H9 (cell line): ENCODE measurements at regions not wholly inside any gene's neighbourhood (a gene's known extent, or its start where the extent isn't known, plus 50 kb on each side); places are given as distances from the start of the nearest gene placed in this dataset.

ENCODE experiments used
- DNase-seq: peaks from one replicate; pipeline ENCODE4 v3.0.0-alpha.2; 2017
- H2AFZ ChIP-seq: one replicate; pipeline ENCODE4 v1.6.1; 2013; ENCODE audit warnings: mild to moderate bottlenecking, low read length, control low read depth, moderate library complexity
- H2AK5ac ChIP-seq: 2 replicates; pipeline ENCODE4 v1.6.1; 2013; ENCODE audit warnings: low read length, control low read depth, mixed read lengths; ENCODE audit not compliant: insufficient read length
- H2BK120ac ChIP-seq: one replicate; pipeline ENCODE4 v1.6.1; 2013; ENCODE audit warnings: low read depth, mild to moderate bottlenecking, low read length, control low read depth, inconsistent platforms; ENCODE audit not compliant: poor library complexity, severe bottlenecking
- H2BK12ac ChIP-seq: 2 replicates; pipeline ENCODE4 v1.6.1; 2013; ENCODE audit warnings: low read length, control low read depth, mixed read lengths, low read depth; ENCODE audit not compliant: insufficient read length
- H2BK15ac ChIP-seq: 2 replicates; pipeline ENCODE4 v1.6.1; 2013; ENCODE audit warnings: low read depth, low read length, control low read depth
- H2BK20ac ChIP-seq: one replicate; pipeline ENCODE4 v1.6.1; 2013; ENCODE audit warnings: low read depth, mild to moderate bottlenecking, low read length, control low read depth, inconsistent platforms; ENCODE audit not compliant: poor library complexity, severe bottlenecking
- H2BK5ac ChIP-seq: 2 replicates; pipeline ENCODE4 v1.6.1; 2013; ENCODE audit warnings: low read length, control low read depth, mixed read lengths; ENCODE audit not compliant: insufficient read length
- H3K14ac ChIP-seq: 2 replicates; pipeline ENCODE4 v1.6.1; 2013; ENCODE audit warnings: low read length, control low read depth; ENCODE audit not compliant: insufficient read depth
- H3K18ac ChIP-seq: 2 replicates; pipeline ENCODE4 v1.6.1; 2013; ENCODE audit warnings: low read depth, mild to moderate bottlenecking, mixed read lengths, low read length, control low read depth; ENCODE audit not compliant: insufficient read length
- H3K23ac ChIP-seq: 2 replicates; pipeline ENCODE4 v1.6.1; 2013; ENCODE audit warnings: low read length, control low read depth, mixed read lengths, low read depth; ENCODE audit not compliant: insufficient read length
- H3K23me2 ChIP-seq: 2 replicates; pipeline ENCODE4 v1.6.1; 2013; ENCODE audit warnings: low read depth, mild to moderate bottlenecking, mixed read lengths, low read length, control low read depth; ENCODE audit not compliant: insufficient read length, poor library complexity, severe bottlenecking
- H3K27ac ChIP-seq: 2 replicates; pipeline ENCODE4 v1.5.1; 2013; ENCODE audit warnings: low read length, control low read depth, mixed read lengths, low read depth; ENCODE audit not compliant: insufficient read length
- H3K27me3 ChIP-seq: 2 replicates; pipeline ENCODE4 v1.6.1; 2013; ENCODE audit warnings: low read length, control low read depth, inconsistent platforms; ENCODE audit not compliant: insufficient read depth
- H3K4ac ChIP-seq: 2 replicates; pipeline ENCODE4 v1.6.1; 2013; ENCODE audit warnings: low read depth, mild to moderate bottlenecking, control low read depth, inconsistent platforms, low read length, moderate library complexity
- H3K4me1 ChIP-seq: 2 replicates; pipeline ENCODE4 v1.6.1; 2013; ENCODE audit warnings: low read length, control low read depth, inconsistent platforms; ENCODE audit not compliant: insufficient read depth
- H3K4me2 ChIP-seq: 2 replicates; pipeline ENCODE4 v1.6.1; 2013; ENCODE audit warnings: low read length, control low read depth, mixed read lengths; ENCODE audit not compliant: insufficient read length, insufficient read depth
- H3K56ac ChIP-seq: 2 replicates; pipeline ENCODE4 v1.6.1; 2013; ENCODE audit warnings: low read depth, mild to moderate bottlenecking, mixed read lengths, low read length, control low read depth; ENCODE audit not compliant: insufficient read length
- H3K79me1 ChIP-seq: 2 replicates; pipeline ENCODE4 v1.6.1; 2013; ENCODE audit warnings: low read depth, mild to moderate bottlenecking, moderate library complexity, low read length, control low read depth, inconsistent platforms; ENCODE audit not compliant: insufficient read depth, poor library complexity, severe bottlenecking
- H3K79me2 ChIP-seq: 2 replicates; pipeline ENCODE4 v1.6.1; 2013; ENCODE audit warnings: low read length, control low read depth, inconsistent platforms; ENCODE audit not compliant: insufficient read depth
- H3K9ac ChIP-seq: 2 replicates; pipeline ENCODE4 v1.6.1; 2013; ENCODE audit warnings: low read length, control low read depth, mixed read lengths; ENCODE audit not compliant: insufficient read length; ENCODE audit errors: extremely low read depth
- H3K9me3 ChIP-seq: one replicate; pipeline ENCODE4 v1.6.1; 2013; ENCODE audit warnings: low read depth, low read length, inconsistent platforms; ENCODE audit not compliant: control insufficient read depth
- H3T11ph ChIP-seq: one replicate; pipeline ENCODE4 v1.6.1; 2013; ENCODE audit warnings: mild to moderate bottlenecking, low read length, control low read depth, inconsistent platforms
- H4K20me1 ChIP-seq: one replicate; pipeline ENCODE4 v1.6.1; 2013; ENCODE audit not compliant: control insufficient read depth, insufficient read length, insufficient read depth
- H4K5ac ChIP-seq: 2 replicates; pipeline ENCODE4 v1.6.1; 2013; ENCODE audit warnings: low read depth, mild to moderate bottlenecking, mixed read lengths, low read length, control low read depth; ENCODE audit not compliant: insufficient read length
- H4K8ac ChIP-seq: replicated peaks from 2 replicates; pipeline ENCODE4 v1.6.1; 2013; ENCODE audit warnings: low read length, control low read depth, mixed read lengths, low read depth; ENCODE audit not compliant: insufficient read length
- H4K91ac ChIP-seq: 2 replicates; pipeline ENCODE4 v1.6.1; 2013; ENCODE audit warnings: low read depth, mild to moderate bottlenecking, moderate library complexity, mixed read lengths, low read length, control low read depth; ENCODE audit not compliant: insufficient read length
- H3K27ac Mint-ChIP-seq, 3 experiments: 2 replicates in 2 of 3; 3 replicates in 1 of 3; pipeline ENCODE4 v1.8.0; 2020 to 2021; ENCODE audit warnings: mixed read lengths in 3 of 3, mild to moderate bottlenecking in 1 of 3, moderate library complexity in 1 of 3
- H3K27me3 Mint-ChIP-seq: 2 replicates; pipeline ENCODE4 v1.8.0; 2021; ENCODE audit warnings: low read depth, mild to moderate bottlenecking, moderate library complexity, mixed read lengths
- H3K36me3 Mint-ChIP-seq, 3 experiments: 2 replicates in 2 of 3; 3 replicates in 1 of 3; pipeline ENCODE4 v1.8.0; 2020 to 2021; ENCODE audit warnings: low read depth in 3 of 3, mixed read lengths in 3 of 3; ENCODE audit not compliant: insufficient read depth in 1 of 3
- H3K4me1 Mint-ChIP-seq, 2 experiments: 2 replicates each; pipeline ENCODE4 v1.8.0; 2020; ENCODE audit warnings: mixed read lengths in 2 of 2
- H3K4me3 Mint-ChIP-seq, 2 experiments: 2 replicates in 1 of 2; 3 replicates in 1 of 2; pipeline ENCODE4 v1.8.0; 2020 to 2021; ENCODE audit warnings: mild to moderate bottlenecking in 2 of 2, mixed read lengths in 2 of 2, moderate library complexity in 1 of 2
- H3K9me3 Mint-ChIP-seq, 2 experiments: 2 replicates in 1 of 2; 3 replicates in 1 of 2; pipeline ENCODE4 v1.8.0; 2020; ENCODE audit warnings: mild to moderate bottlenecking in 2 of 2, mixed read lengths in 2 of 2, moderate library complexity in 1 of 2
- CTCF ChIP-seq: fragments of 200-600 bp; sonication (generic); conservative IDR thresholded peaks from 3 replicates; pipeline ENCODE4 v1.8.0; 2021; ENCODE audit warnings: antibody characterized with exemption, mild to moderate bottlenecking
- WGBS: extraction: QIAGEN DNeasy Blood & Tissue Kit; methylation state at CpG from one replicate; pipeline ENCODE4 v1.1.7; 2013; ENCODE audit warnings: missing lambda C conversion rate, low lambda C conversion rate, mixed read lengths; ENCODE audit not compliant: insufficient read length; ENCODE audit errors: extremely low coverage; 5-methylcytosine and 5-hydroxymethylcytosine counted together

DNA sequence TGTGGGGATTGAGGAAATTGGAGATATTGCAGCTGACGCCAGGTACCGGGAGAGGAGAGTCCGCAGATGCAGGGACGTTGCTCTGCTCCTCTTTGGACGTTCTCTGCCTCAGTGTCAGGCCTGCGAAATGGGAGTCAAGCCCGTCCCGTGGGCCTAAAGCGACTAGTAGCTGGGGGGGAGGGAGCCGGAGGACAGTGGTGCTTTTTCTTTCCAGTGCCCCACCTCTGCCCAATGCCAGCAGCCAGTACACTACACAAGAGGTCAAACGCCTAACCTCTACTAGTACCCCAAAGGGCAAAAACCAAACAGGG is 413.6 kb upstream of the ESRRG start:
- peaks cover 77% of the 10 kb centered on the region for H3K27me3 ChIP-seq
- Mint-ChIP-seq H3K27ac (no peak overlapping the region), H3K4me3 (peak overlapping the region; percentile 74 to 98), H3K36me3 (no peaks in the 10 kb centered on the region; a peak in 1 of 7 replicates), H3K9me3 (peaks cover 0 to 3% of the 10 kb centered on the region in 2 experiments; a peak in 2 of 5 replicates), H3K4me1 (peaks cover 58 to 74% of the 10 kb centered on the region in 2 experiments), H3K27me3 (peaks cover 100% of the 10 kb centered on the region)
- peaks cover 50% of the 10 kb centered on the region for H3K23me2 ChIP-seq
- peak; percentile 43 for DNase-seq
- H2AK5ac ChIP-seq = no peak overlapping the region
- no peak overlapping the region for H2BK120ac ChIP-seq
- WGBS = no CpG with 5 or more reads among the region's 11 CpGs
- H4K5ac ChIP-seq = no peak overlapping the region
- peaks cover 2% of the 10 kb centered on the region; the same call in 1 of the 2 replicates for H3K4me1 ChIP-seq
- no peaks in the 10 kb centered on the region for H3K9me3 ChIP-seq
- H2AFZ ChIP-seq = no peak overlapping the region
- no peak overlapping the region for H4K91ac ChIP-seq
- no peak overlapping the region for H2BK15ac ChIP-seq
- H3K79me2 ChIP-seq = no peaks in the 10 kb centered on the region
- H3K56ac ChIP-seq = no peak overlapping the region
- H3K27ac ChIP-seq = no peak overlapping the region
- no peak overlapping the region for H4K8ac ChIP-seq
- no peaks in the 10 kb centered on the region for H3K79me1 ChIP-seq
- no peak overlapping the region for H3K23ac ChIP-seq
- H3K9ac ChIP-seq = no peak overlapping the region
- H2BK5ac ChIP-seq = no peak overlapping the region
- no peak overlapping the region for H3K14ac ChIP-seq
- peak overlapping the region; percentile 81 for H3K4me2 ChIP-seq
- H4K20me1 ChIP-seq = no peaks in the 10 kb centered on the region
- no peak overlapping the region for H2BK20ac ChIP-seq
- no peak overlapping the region for H2BK12ac ChIP-seq
- no peak overlapping the region for H3K18ac ChIP-seq
- H3T11ph ChIP-seq = no peak overlapping the region
- no peak overlapping the region for H3K4ac ChIP-seq
- TF ChIP-seq CTCF = no peak
